ENCODE measurements at regions not wholly inside any gene's neighbourhood (a gene's known extent, or its start where the extent isn't known, plus 50 kb on each side); places are given as distances from the start of the nearest gene placed in this dataset.

DNA sequence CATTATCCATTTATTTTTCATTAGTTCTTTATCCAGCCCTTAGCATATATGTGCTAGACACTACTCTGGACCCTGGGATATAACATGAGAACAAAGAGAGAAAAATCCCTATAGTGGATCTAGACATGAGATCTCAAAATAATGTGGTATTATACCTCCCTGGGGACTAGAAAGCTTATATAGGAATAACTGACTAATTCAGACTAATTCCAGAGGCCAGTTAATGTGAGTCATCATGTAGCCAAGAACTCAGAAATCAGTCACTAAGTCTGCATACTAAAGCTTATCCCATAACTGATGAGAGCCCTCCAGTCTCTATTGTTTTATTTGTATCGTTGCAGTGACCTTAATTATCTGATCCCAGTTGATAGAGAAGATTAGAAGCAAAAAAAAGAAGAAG is 267.1 kb upstream of the RGS6 start:
- Histone ChIP-seq H3K4me1 (ENCODE audit: control insufficient read depth, insufficient read depth, low read length) (peaks cover 10% of the 10 kb centered on the region), H3K36me3 (ENCODE audit: control insufficient read depth, insufficient read depth, low read length) (peaks cover 9% of the 10 kb centered on the region), H3K4ac (ENCODE audit: low read depth, low read length) (no peak overlapping the region; the same call in 1 of the 2 replicates), H3K4me2 (ENCODE audit: low read depth, low read length) (no peak overlapping the region), H3K4me3 (ENCODE audit: insufficient read depth, low read depth, low read length) (no peak overlapping the region), H2BK5ac (ENCODE audit: low read depth, low read length, poor library complexity, severe bottlenecking) (peak overlapping the region; percentile 56), H3K27ac (ENCODE audit: insufficient read depth, low read length) (no peak overlapping the region), H2AK5ac (ENCODE audit: low read depth, low read length) (no peak overlapping the region), H3K79me1 (ENCODE audit: low read depth in 1 of 2, low read length in 2 of 2) (no peaks in the 10 kb centered on the region; a peak in 3 of 4 replicates), H2BK20ac (ENCODE audit: low read depth, low read length) (no peak overlapping the region), H3K23ac (ENCODE audit: low read depth, low read length) (no peak overlapping the region), H4K91ac (ENCODE audit: insufficient read depth, low read depth, low read length) (no peak overlapping the region; the same call in 1 of the 2 replicates), H3K9me3 (ENCODE audit: control insufficient read depth, insufficient read depth, low read length) (no peaks in the 10 kb centered on the region), H4K5ac (ENCODE audit: low read depth, low read length) (no peak overlapping the region), H3K9ac (ENCODE audit: low read depth, low read length) (no peak overlapping the region), H2AK9ac (replicated peaks; ENCODE audit: low read depth, low read length, poor library complexity) (no peak overlapping the region), H4K8ac (ENCODE audit: low read depth in 2 of 2, low read length in 2 of 2) (no peak overlapping the region), H3K9me1 (ENCODE audit: insufficient read depth, low read length) (peaks cover 4% of the 10 kb centered on the region), H3K27me3 (ENCODE audit: control insufficient read depth, insufficient read depth, low read length) (no peaks in the 10 kb centered on the region), H3K18ac (ENCODE audit: low read depth, low read length) (no peak overlapping the region), H4K20me1 (ENCODE audit: insufficient read depth, low read length) (no peaks in the 10 kb centered on the region), H2BK15ac (ENCODE audit: low read depth, low read length) (no peak overlapping the region), H2AFZ (replicated peaks; ENCODE audit: low read length, poor library complexity) (no peak overlapping the region), H3K14ac (replicated peaks; ENCODE audit: low read depth, low read length) (no peak overlapping the region; the same call in 1 of the 2 replicates), H3K56ac (ENCODE audit: extremely low read depth, insufficient read depth, low read length) (no peak overlapping the region), H2BK120ac (ENCODE audit: low read depth, low read length) (peak overlapping the region; percentile 52; the same call in 1 of the 2 replicates)
- DNase-seq (peak; percentile 89), ATAC-seq (ENCODE audit: low read depth) (peak; percentile 92)
- POLR2A ChIA-PET (ENCODE audit: unreplicated experiment), result no interaction called here
- no CpG with 5 or more reads among the region's 1 CpG for WGBS, 2 experiments (ENCODE audit: extremely low coverage in 2 of 2, insufficient read length in 1 of 2)
- BruUV-seq (replicated peaks), result no TSS peak
- CTCF ChIA-PET, result no interaction called here
- in situ Hi-C loops (cut with MboI; ENCODE audit: low sequenced_read_pairs) (no loop called here), dilution Hi-C loops (cut with HindIII; ENCODE audit: low sequenced_read_pairs, unreplicated experiment) (no loop called here), intact Hi-C loops (cut with micrococcal nuclease) (loop anchor here (5.0 kb wide), 1 partner anchor 37 kb away; no protein-coding TSS in a partner anchor)
- no peak for TF ChIP-seq SMC3 (IDR thresholded peaks at IDR 0.05; ENCODE audit: low read depth, low read length)
- peak; percentile 64; the same call in 1 of the 2 replicates for TF ChIP-seq FOS (IDR thresholded peaks at IDR 0.05; ENCODE audit: low read depth, low read length)
- TF ChIP-seq RCOR1 (IDR thresholded peaks at IDR 0.05; ENCODE audit: insufficient replicate concordance, low read length), result no peak
- TF ChIP-seq, protein P1, sequence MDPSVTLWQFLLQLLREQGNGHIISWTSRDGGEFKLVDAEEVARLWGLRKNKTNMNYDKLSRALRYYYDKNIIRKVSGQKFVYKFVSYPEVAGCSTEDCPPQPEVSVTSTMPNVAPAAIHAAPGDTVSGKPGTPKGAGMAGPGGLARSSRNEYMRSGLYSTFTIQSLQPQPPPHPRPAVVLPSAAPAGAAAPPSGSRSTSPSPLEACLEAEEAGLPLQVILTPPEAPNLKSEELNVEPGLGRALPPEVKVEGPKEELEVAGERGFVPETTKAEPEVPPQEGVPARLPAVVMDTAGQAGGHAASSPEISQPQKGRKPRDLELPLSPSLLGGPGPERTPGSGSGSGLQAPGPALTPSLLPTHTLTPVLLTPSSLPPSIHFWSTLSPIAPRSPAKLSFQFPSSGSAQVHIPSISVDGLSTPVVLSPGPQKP (IDR thresholded peaks at IDR 0.05; ENCODE audit: borderline replicate concordance, low read depth, low read length), result no peak
- no peak for TF ChIP-seq RFX5 (IDR thresholded peaks at IDR 0.05; ENCODE audit: low read depth, low read length)
- no peak for TF ChIP-seq NFE2L2 (IDR thresholded peaks at IDR 0.05; ENCODE audit: low read depth, low read length)
